CD4-positive, alpha-beta T cell treated with Interleukin-4 for 1 hour (primary cell): ENCODE measurements at regions not wholly inside any gene's neighbourhood (a gene's known extent, or its start where the extent isn't known, plus 50 kb on each side); places are given as distances from the start of the nearest gene placed in this dataset.

Source experiments
- DNase-seq, 2 donors: peaks; one replicate each; pipeline ENCODE4 v3.0.0-alpha.2; 2020 to 2022

- no peak for DNase-seq
Observed at GRCh38 chr15:53296603-53297002, 462.9 kb downstream of the WDR72 start.

GRCh38 chr15:53295574-53295973 lies 463.9 kb downstream of the WDR72 start:
- DNase-seq = no peak

- no peak for DNase-seq
Observed at GRCh38 chr15:53288542-53288941, 470.9 kb downstream of the WDR72 start.

- no peak for DNase-seq
Observed at GRCh38 chr15:53274630-53275029, 484.5 kb upstream of the ONECUT1 start.

- DNase-seq = no peak
Observed at GRCh38 chr15:53272116-53272515, 482.0 kb upstream of the ONECUT1 start.

- DNase-seq = no peak
Observed at GRCh38 chr15:53266176-53266575, 476.0 kb upstream of the ONECUT1 start.

GRCh38 chr15:53260647-53261046 lies 470.5 kb upstream of the ONECUT1 start:
- DNase-seq = no peak

- no peak for DNase-seq
Observed at GRCh38 chr15:53256457-53256856, 466.3 kb upstream of the ONECUT1 start.

GRCh38 chr15:53256043-53256442 lies 465.9 kb upstream of the ONECUT1 start:
- DNase-seq = no peak

GRCh38 chr15:53251996-53252395 lies 461.9 kb upstream of the ONECUT1 start:
- DNase-seq = no peak

GRCh38 chr15:53251523-53251922 lies 461.4 kb upstream of the ONECUT1 start:
- DNase-seq = no peak

- no peak for DNase-seq
Observed at GRCh38 chr15:53247041-53247708, 457.0 kb upstream of the ONECUT1 start.

GRCh38 chr15:53246404-53246803 lies 456.3 kb upstream of the ONECUT1 start:
- no peak for DNase-seq

- DNase-seq = no peak
Observed at GRCh38 chr15:53233801-53234200, 443.7 kb upstream of the ONECUT1 start.

GRCh38 chr15:53230473-53230872 lies 440.3 kb upstream of the ONECUT1 start:
- DNase-seq = no peak

GRCh38 chr15:53226559-53226958 lies 436.4 kb upstream of the ONECUT1 start:
- DNase-seq = no peak

- no peak for DNase-seq
Observed at GRCh38 chr15:53225781-53226180, 435.6 kb upstream of the ONECUT1 start.

- DNase-seq = no peak
Observed at GRCh38 chr15:53224371-53224770, 434.2 kb upstream of the ONECUT1 start.

GRCh38 chr15:53223815-53224214 lies 433.7 kb upstream of the ONECUT1 start:
- no peak for DNase-seq

- DNase-seq = no peak
Observed at GRCh38 chr15:53218666-53219580, 428.8 kb upstream of the ONECUT1 start.

- DNase-seq = no peak
Observed at GRCh38 chr15:53216036-53216435, 425.9 kb upstream of the ONECUT1 start.

- no peak for DNase-seq
Observed at GRCh38 chr15:53213336-53213735, 423.2 kb upstream of the ONECUT1 start.

GRCh38 chr15:53212785-53213184 lies 422.6 kb upstream of the ONECUT1 start:
- DNase-seq = no peak

- DNase-seq = no peak
Observed at GRCh38 chr15:53210653-53211052, 420.5 kb upstream of the ONECUT1 start.
